Choroid plexus epithelial cell (primary cell): ENCODE measurements at regions not wholly inside any gene's neighbourhood (a gene's known extent, or its start where the extent isn't known, plus 50 kb on each side); places are given as distances from the start of the nearest gene placed in this dataset.

Experiments used
- DNase-seq: peaks from one replicate; pipeline ENCODE4 v3.0.0-alpha.2; 2010; ENCODE audit warnings: low read depth
- H3K4me3 ChIP-seq: 2 replicates; pipeline ENCODE4 v1.5.1; 2011; ENCODE audit warnings: low read depth, mild to moderate bottlenecking, control low read depth, low read length, moderate library complexity
- TF ChIP-seq, protein P1 (sequence below): conservative IDR thresholded peaks from 2 replicates; pipeline ENCODE4 v1.5.1; 2011; ENCODE audit warnings: low read depth, mild to moderate bottlenecking, control low read depth, inconsistent platforms, low read length, moderate library complexity

DNA sequence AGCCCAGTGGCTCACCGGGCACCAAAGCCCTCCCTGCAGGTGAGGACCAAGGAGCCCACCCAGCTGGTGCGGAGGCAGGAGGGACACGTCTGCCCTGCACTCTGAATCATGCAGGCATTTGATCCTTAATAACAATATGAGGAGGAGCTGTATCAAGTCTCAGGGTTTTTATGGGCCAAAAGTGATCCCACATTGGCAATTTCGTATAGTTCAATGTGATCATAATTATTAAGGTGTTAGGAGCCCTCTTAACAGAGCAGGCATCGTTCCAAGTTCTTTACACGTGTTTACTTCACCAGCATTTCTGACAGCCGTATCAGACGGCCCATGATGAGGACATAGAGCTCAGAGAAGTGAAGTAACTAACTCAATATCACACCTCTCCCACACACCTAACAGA, 91.9 kb upstream of the PRR5 start:
- DNase-seq, result no peak
- H3K4me3 ChIP-seq, result no peak overlapping the region
- TF ChIP-seq, protein P1, sequence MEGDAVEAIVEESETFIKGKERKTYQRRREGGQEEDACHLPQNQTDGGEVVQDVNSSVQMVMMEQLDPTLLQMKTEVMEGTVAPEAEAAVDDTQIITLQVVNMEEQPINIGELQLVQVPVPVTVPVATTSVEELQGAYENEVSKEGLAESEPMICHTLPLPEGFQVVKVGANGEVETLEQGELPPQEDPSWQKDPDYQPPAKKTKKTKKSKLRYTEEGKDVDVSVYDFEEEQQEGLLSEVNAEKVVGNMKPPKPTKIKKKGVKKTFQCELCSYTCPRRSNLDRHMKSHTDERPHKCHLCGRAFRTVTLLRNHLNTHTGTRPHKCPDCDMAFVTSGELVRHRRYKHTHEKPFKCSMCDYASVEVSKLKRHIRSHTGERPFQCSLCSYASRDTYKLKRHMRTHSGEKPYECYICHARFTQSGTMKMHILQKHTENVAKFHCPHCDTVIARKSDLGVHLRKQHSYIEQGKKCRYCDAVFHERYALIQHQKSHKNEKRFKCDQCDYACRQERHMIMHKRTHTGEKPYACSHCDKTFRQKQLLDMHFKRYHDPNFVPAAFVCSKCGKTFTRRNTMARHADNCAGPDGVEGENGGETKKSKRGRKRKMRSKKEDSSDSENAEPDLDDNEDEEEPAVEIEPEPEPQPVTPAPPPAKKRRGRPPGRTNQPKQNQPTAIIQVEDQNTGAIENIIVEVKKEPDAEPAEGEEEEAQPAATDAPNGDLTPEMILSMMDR, result no peak

DNA sequence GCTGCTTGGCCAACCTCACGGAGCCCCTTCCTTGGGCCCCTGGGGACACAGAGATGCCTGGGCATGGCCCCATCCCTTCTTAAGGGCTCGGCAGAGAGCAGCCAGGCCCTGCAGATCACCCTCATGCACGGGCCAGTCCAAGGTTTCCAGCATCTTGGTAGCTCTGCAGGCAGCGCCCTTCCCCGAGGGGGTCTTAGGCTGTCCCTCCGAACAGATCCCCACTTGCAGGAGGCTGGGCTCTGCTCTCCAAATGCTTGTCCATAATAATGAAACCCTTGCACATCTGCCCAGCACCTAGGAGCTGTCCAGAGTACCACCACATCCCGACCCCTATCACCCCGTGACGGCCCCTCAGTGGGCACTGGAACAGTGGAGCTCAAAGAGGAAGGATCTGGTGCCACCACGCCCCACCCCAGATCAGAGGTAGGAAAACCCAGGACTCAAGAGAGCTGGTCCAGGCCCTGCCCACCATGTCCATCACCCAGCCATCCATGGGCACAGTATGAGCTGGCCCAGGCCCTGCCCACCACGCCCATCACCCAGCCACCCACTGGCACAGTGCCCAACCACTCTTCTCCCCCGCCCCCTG, 92.5 kb upstream of the PRR5 start:
- TF ChIP-seq, protein P1, result no peak
- no peak for DNase-seq
- no peak overlapping the region for H3K4me3 ChIP-seq

DNA sequence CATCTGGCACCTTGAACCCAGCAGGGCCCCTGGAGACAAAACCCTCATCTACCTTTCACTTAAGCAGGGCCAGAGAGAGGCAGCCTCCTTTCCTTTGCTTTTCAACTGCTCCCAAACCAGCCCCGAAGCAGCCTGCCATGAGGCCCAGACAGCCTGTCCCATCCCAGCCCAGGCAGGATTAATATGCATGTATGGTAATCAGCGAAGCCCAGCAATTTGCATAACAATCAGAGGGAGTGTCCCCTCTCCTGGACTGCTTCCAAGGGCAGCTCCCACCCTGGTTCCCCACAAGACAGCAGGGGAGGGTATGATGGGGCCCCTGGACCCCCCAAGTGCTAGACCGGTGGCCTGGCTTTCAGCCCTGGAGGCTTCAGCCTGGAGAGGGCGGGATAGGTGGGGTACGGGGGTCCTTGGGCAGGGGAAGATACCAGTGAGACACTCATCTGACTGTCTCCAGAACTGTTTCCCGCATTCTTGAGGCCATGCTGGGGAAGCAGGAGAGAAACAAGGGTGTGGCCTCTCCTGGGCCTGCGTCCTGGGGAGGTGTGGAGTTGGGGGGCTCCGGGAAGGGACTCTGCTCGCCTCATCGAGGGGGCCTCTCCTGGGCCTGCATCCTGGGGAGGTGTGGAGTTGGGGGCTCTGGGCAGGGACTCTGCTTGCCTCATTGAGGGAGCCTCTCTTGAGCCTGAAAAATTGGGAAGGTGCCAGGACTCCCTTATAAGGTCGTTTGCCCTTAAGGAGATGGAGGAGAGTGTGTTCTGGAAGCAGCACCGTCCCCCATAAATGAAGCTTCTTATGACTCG, 93.2 kb upstream of the PRR5 start:
- DNase-seq, result no peak
- H3K4me3 ChIP-seq, result no peak overlapping the region
- TF ChIP-seq, protein P1, result no peak

DNA sequence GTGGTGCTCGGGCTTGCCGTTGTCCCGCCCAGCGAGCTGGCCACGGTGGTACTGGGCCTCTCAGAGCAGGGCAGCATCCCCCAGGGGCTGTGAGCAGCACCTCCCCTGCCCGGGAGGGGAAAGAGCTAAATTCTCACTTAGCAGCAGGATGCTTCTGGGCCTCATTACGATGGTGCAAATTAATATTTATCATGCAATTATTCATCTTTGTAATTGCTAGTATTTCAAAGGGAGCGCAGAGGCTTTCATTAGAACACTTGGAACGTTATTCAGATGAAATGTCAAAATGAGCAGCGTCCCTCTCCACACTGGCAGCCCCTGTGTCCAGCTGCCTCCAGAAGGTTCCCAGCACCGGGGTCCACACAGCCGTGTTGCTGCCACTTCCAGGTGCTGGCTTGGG, 95.9 kb upstream of the PRR5 start:
- TF ChIP-seq, protein P1, result no peak
- no peak overlapping the region for H3K4me3 ChIP-seq
- DNase-seq, result no peak

DNA sequence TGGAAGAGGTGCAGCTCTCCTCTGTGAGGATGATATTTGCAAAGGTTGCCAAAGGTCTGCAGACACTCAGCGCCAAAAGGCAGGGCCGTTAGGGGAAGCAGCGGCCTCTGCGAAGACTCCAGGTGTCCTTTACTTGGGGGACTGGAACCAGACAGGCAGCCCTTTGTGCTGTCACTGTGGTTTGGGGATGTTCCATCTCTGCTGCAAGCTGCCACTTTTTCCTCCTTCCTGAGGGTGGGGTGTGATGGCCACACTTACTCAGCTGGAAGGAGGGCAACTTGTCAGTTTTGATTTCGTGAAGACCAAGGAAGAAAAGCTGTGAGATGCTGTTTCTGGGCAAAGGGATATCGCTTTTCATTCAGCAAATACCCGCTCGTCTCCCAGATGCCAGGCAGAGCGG, 96.5 kb upstream of the PRR5 start:
- no peak for DNase-seq
- TF ChIP-seq, protein P1, result no peak
- no peak overlapping the region for H3K4me3 ChIP-seq

DNA sequence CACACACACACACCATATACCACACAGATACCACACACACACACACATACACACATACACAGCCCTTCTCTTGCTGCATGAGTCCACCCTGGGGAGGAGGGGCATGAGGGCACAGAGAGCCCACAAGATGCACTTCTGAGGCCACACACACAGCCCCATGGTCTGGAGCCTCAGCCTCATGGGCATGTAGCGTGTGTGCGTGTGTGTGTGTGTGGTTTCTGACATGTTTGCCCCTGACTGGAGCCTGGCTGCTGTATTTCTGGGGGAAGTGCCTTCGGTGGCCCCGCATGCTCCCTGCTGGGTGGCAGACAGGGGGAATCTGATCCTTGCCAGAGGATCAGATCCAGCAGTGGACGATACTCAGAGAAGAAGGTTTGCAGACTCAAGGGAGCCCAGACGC, 97.0 kb upstream of the PRR5 start:
- TF ChIP-seq, protein P1, result no peak
- no peak overlapping the region for H3K4me3 ChIP-seq
- DNase-seq, result no peak

DNA sequence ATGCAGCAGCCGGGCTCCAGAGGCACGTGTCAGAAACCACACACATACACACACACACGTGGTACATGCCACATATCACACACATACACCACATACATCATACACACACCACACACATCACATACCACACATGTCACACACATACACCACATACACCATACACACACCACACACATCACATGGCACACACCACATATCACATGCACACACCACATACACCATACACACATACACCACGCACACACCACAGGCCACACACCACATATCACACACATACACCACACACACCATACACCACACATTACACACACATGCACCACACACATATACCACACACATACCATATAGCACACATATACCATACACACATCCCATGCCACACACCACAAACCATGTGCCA, 97.5 kb upstream of the PRR5 start:
- no peak overlapping the region for H3K4me3 ChIP-seq
- TF ChIP-seq, protein P1, result no peak
- DNase-seq, result no peak
